ENCODE measurements at regions not wholly inside any gene's neighbourhood (a gene's known extent, or its start where the extent isn't known, plus 50 kb on each side); places are given as distances from the start of the nearest gene placed in this dataset.

GRCh38 chr10:84801916-84802315 is 473.5 kb downstream of the CCSER2 start:
- TF ChIP-seq CTCF (conservative IDR thresholded peaks at IDR 0.05; ENCODE audit: low read depth in 2 of 2) (no peak), EZH2phosphoT487 (IDR thresholded peaks at IDR 0.05; ENCODE audit: unreplicated experiment) (no peak), NANOG (IDR thresholded peaks at IDR 0.05; ENCODE audit: borderline replicate concordance) (no peak), EZH2 (IDR thresholded peaks at IDR 0.05; ENCODE audit: low read depth, unreplicated experiment) (no peak), CREB1 (CRISPR knock-in tag; IDR thresholded peaks at IDR 0.05; ENCODE audit: low read depth) (no peak), JUNB (IDR thresholded peaks at IDR 0.05; ENCODE audit: unreplicated experiment) (no peak), POLR2AphosphoS5 (IDR thresholded peaks at IDR 0.05; ENCODE audit: low read depth) (no peak), ETS1 (IDR thresholded peaks at IDR 0.05) (no peak)
- TF ChIP-seq, protein P1, sequence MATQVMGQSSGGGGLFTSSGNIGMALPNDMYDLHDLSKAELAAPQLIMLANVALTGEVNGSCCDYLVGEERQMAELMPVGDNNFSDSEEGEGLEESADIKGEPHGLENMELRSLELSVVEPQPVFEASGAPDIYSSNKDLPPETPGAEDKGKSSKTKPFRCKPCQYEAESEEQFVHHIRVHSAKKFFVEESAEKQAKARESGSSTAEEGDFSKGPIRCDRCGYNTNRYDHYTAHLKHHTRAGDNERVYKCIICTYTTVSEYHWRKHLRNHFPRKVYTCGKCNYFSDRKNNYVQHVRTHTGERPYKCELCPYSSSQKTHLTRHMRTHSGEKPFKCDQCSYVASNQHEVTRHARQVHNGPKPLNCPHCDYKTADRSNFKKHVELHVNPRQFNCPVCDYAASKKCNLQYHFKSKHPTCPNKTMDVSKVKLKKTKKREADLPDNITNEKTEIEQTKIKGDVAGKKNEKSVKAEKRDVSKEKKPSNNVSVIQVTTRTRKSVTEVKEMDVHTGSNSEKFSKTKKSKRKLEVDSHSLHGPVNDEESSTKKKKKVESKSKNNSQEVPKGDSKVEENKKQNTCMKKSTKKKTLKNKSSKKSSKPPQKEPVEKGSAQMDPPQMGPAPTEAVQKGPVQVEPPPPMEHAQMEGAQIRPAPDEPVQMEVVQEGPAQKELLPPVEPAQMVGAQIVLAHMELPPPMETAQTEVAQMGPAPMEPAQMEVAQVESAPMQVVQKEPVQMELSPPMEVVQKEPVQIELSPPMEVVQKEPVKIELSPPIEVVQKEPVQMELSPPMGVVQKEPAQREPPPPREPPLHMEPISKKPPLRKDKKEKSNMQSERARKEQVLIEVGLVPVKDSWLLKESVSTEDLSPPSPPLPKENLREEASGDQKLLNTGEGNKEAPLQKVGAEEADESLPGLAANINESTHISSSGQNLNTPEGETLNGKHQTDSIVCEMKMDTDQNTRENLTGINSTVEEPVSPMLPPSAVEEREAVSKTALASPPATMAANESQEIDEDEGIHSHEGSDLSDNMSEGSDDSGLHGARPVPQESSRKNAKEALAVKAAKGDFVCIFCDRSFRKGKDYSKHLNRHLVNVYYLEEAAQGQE (IDR thresholded peaks at IDR 0.05; ENCODE audit: unreplicated experiment), result no peak

All from GM23338 (cell line).